ENCODE measurements at regions not wholly inside any gene's neighbourhood (a gene's known extent, or its start where the extent isn't known, plus 50 kb on each side); places are given as distances from the start of the nearest gene placed in this dataset.

DNA sequence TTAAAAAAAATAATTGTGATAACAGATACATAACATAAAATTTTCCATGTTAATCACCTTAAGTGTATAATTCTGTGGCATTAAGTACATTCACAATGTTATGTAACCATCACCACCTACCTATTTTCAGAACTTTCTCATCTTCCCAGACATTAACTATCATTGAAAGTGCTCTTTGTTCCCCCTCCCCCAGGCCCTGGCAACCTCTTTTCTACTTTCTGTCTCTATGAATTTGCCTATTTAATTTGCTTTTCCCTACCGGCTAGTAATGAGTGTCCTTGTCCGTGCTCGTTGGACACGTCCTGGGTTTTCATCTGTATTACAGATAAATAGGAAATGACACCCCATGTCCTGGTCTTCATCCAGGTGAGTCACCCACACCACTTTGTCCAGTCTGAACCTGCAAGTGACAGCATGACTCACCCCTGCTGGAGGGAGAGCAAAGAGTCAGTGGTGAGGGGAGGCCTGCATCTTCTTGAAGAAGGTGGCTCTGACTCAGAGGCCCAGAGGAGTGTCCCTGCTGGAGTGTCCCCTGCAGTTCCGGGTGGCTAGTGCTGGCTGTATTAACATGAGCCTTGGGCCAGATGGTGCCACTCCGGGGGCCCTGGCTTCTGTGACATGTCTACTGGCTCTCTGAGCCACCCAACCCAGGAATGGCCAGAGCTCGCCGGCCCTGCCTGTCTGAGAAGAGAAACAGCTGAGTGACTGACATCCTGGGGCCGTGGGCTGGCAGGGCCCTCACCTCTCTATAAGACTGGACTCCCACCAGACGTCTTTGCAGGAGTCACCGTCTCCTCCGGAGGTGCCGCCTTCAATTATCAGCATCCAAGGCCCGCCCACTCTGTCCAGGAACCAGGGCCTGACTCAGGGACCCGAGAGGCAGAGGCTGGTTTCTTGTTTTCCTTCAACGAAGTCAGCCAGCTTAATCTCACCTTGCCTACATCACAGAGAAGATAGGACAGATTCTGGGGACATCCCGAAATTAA, 503.2 kb upstream of the MKI67 start:
- DNase-seq, result no peak

DNA sequence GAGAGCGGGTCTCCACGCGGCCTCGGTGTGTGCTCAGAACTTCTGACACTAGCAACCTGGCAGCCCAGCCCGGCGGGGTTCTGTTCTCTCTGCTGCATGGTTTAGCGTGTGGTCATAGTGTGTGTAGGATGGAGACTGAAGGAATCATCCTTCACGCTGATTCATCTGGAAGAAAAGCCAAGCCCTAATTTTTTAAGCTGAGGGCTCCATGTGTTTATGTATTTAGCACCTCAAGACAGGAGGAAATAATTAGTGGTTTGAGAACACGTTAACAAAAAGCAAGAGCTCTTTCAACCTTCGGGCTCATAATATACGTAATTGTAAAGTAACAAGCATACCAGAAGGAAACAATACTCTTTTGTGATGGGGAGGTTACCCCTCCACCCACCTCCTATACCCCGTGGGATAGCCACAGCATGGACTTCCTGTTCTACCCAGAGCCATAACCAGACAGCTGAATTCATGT, 504.6 kb upstream of the MKI67 start:
- no peak for DNase-seq

DNA sequence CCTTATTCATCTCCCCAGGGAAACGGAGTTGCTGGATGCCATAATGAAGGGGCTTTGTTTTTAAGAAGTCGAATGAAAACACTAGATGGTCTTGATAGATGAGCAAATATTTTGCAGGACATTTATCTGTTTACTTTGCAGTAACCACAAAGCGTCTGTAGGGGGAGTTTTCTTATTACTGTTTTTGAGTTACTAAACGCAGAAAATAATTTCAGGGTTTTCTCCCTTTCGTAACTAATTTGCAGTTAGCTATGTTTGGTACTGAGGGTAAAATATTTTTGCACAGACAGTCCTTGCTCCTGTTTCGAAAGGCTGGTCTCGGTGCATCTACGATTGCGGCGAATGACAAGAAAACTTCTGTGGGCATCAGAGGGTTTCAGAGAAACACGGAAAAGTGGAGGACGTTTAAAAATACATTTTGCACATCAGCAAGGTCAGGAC, 505.6 kb upstream of the MKI67 start:
- no peak for DNase-seq

DNA sequence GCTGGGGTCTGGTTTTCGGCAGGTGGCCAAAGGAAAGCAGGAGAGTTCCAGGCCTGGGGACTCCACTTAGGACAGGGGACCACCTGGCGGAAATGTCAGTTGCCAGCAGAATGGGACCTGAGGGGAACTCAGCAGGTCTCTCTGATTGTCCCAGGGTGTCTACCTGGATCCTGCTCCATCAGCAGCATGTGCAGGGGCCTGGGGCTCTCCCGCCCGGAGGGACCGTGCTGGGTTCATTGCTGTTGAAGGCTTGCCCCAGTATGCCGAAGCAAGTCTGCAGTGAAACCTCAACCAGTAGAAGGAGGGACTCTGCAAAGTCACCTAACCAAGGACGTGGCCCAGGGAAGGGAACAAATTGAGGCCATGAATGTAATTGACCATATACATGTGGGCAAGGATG, 506.5 kb upstream of the MKI67 start:
- no peak for DNase-seq

DNA sequence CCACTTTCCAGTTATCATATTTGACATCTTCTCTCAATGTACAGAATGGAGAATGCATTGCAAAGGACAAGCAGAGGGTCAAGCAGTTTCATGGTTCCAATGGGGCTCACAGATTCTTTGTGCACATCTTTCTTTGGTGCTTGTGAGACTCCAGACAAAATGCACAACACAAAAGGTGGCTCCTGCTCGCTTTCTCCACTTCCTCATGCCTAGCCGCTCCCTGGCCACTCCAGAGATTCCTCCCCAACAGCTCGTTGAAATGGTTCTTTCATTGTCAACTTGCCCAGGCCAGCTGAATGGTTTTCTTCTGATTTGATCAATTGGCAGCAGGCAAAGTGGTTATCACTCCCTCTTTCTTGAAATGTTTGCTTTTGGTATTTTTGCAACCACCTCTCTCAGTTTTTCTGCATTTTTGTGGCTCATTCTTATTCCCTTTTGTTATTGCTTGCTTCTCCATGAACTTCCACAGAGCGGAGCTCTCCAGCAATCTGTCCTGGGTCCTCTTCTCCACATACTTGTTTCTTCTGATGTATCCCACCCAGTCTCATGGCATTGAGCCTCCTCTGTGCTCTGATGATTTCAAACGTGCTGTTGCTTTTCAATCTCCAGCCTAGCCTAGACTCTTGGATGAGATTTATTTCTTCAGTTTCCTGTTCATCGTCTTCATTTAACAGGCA, 507.8 kb upstream of the MKI67 start:
- DNase-seq, result no peak

DNA sequence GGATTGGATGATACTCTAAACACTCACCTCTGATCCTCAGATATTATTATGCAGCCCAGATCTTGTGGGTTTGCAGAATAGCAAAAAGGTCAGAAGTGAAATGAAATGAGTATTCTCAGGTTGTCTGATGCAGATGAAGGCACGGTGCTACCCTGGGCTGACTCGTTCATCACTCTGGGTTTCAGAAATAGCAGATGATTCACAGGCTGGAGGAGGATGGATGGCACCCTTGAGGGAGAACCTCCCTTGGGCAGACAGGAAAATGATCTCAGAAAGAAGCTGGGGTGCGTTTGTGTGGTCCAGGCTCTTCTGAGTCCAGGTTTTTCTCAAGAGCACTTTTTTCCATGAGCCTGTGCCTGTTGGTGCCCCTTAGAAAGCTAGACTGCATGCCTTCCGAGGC, 515.8 kb upstream of the MKI67 start:
- DNase-seq, result no peak

DNA sequence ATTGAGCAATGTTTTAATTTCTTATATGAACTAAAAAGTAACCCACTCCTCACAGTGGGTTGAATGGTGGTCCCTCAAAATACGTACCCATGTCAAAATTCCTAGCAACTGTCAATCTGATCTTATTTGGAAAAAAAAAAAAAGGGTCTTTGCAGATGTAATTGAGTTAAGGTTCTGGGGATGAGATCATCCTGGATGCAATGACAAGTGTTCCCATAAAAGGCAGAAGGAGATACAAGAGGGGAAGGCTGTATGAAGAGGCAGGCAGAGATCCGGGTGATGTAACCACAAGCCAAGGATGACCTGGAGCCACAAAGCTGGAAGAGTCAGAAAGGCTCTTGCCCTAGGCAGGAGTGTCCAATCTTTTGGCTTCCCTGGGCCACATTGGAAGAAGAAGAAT, 516.3 kb upstream of the MKI67 start:
- DNase-seq, result no peak

DNA sequence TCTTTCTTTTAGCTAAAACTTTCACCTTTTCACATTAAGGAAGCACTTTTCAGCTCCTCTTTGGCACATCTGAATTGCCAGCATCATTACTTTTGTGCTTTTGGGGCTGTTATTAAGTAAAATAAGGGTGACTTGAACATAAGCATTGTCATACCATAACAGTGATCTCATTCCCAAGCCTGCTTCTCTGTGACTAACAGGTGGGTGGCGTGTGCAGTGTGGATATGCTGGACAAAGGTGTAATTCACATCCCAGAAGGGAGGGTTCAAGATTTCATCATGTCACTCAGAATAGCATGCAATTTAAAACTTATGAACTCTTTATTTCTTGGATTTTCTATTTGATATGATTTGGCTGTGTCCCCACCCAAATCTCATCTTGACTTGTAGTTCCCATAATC, 517.4 kb upstream of the MKI67 start:
- no peak for DNase-seq

DNA sequence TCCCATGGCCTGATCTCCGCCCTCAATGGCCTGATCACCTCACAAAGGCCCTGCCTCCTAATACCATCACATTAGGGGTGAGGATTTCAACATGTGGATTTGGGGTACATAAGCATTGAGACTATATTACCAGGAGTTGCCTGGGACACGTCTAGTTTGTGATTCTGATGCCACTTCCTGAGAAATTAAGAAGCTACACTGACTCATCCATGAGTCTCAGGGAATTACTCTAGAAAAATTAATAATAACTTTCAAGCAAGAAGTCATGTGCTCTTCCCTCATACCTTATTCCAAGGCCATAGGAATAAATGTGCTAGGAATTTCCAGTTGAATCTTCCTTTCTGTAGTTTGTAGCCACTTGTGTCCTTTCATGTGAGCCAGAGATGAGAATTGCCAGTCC, 519.3 kb upstream of the MKI67 start:
- no peak for DNase-seq

DNA sequence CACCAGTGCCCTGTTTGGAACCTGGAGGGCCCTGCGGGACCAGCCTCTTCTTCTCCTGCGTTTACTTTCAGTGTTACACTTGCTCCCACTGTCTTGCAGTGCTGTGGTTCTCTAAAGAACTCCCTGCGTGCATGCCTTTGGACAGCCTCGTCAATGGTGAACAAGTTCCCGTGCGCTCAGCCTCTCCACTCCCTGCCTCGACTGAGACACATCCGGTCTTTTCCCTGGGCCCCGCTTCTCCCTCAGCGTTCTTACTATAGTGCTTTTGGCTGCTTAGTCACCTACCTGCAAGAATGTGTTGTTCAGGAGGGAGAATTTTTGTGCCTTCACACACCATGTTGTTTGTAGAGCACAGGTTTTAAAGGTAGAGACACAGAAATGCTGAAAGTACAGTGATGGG, 520.7 kb upstream of the MKI67 start:
- no peak for DNase-seq

DNA sequence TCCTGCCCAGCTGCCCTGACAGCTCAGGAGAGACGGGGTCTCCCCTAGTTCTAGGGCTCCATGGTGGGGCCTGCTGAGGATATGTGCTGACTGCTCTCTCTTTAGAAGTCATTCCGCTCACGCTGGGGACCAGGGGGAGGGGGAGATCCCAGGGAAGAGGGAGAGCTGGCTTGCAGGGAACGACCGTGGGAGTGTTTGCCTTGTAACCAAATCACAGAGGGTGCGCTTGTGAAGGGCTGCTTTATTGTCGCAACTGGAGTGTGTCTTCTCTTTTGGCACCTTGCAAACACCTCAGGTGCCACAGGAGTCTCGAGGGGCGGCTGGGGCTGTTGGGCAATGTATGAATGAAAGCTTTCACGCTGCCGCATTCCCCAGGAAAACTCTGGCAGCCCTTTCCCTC, 531.3 kb upstream of the MKI67 start:
- no peak for DNase-seq

DNA sequence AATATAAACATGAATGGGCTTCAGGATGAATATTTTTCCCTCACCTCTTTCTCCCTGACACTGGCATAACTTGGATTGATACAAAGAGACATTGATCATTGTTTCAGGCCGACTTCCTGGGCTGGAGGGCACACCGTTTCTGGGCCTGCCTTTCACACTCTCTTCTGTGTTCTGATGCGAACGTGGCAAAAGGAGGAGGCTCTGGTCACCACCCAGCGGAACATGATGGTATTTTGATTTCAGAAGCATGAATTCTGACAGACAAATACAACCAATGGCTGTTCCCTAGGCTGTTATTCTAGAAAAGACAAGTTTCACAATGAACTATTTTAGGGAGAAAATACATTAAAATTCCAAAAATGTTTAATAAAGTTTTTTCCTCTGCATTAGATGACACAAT, 534.5 kb upstream of the MKI67 start:
- DNase-seq, result no peak

DNA sequence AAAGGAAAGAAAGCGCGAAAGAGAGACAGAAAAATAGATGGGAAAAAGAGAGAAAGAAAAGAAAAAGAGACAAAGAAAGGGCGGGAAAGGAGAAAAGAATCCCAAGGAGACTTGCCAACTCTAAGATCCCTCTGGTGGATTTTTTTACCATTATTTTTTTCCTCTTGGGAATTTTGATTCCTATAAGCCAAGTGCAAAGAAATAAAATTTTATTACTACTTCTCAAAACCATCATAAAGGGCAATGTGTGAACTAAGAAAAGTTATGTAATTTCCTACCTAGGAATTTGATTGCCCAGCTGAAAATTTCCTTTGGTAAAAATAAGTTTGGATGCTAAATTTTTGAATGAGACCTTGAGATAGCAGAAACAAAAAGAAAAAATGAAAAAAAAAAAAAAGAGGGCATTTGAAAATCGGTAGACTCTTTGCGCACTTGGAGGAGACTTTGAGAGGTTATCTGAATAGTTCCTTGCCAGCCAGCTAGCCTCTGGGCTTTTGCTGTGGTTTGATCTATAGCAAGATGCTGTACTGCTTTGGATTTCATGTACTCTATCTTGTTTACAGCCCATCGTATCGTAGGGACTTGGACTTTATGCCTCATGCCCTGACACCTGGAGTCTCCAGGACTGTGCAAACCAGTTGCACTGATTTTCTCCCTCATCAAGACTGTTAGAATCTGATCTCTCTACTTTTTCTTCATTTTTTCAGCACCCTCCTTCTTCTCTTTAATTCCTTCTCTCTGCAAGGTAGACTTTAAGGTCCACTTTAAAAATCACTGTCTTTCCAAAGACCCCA, 535.4 kb upstream of the MKI67 start:
- DNase-seq, result no peak

DNA sequence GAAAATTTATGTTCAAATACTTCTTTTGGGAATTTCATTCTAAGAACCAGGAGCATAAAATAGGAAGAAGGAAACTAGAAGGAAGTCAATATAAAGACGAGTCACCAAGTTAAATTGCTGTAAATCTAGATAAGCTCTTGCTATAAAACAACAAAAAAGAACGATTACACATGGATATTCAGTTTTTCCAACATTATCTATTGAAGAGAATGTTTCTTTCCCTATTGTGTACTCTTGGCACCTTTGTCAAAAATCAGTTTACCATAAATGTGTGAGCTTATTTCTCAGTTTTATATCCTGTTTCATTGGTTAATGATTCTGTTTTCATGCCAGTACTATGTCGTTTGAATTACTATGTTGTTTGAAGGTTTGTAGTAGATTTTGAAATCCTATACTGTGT, 536.3 kb upstream of the MKI67 start:
- DNase-seq, result no peak

DNA sequence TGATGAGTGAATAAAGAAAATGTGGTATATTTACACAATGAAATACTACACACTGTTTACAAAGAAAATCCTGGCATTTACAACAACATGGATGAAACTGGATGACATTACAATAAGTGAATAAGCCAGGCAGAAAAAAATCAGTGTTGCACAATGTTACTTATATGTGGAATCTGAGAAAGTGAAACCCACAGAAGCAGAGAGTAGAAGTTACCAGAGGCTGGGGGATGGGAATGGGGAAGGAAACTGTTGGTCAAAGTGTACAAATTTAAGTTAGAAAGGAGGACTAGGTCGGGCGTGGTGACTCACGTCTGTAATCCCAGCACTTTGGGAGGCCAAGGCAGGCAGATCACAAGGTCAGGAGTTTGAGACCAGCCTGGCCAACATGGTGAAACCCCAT, 538.5 kb upstream of the MKI67 start:
- no peak for DNase-seq

DNA sequence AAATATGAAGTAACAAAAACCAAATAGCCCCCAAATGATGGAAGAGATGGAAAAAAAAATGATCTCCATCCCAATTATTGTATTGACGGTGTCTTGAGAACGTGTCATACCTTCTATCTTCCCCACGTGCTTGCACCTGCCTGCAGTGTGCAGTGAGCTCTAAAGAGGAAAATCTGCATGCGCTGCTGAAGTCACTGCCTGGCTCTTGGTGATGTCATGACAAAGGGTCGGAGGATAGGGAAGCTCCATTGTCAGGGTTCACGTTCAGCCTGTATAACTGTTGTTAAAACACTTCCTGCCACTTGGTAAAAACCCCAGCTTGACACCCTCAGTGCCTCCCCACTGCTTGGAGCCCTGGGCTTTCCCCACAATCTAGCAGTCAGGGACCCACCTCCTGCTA, 549.2 kb upstream of the MKI67 start:
- no peak for DNase-seq

DNA sequence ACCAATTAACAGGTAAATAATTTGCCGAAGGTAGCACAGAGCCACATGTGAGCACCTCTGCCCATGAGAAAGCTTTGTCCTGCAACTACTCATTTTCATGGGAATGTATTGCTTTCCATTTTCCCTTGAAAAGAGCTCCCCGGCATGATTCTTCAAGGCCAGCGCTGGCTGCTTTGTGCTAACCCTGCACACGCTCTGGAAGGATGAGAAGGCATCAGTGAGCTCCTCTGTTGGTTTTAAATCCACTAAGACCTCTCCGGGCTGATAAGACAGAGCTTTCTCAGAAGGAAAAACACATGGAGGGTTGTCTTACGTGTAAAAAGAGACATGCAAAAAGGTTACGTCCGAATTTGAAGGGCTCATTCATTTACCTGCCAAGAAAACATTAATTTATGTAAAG, 553.9 kb upstream of the MKI67 start:
- no peak for DNase-seq

DNA sequence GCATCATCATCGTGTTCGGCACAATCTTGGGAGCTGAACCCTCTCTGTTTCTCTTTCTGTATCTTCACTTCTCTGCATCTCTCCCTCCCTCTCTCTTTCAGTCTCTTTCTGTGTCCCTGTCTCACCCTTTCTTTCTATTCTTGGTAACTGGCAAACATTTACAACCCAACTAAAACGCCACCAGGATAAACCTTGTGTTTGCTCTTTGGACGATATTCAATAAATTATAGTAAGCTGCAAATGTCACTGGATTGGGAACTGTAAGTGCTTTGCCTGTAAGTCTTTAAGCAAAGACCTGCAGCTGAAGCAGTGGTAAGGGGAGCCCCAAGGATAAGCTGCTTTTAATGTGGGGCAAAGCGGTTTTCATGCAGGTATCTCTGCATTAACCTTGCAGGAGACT, 558.0 kb upstream of the MKI67 start:
- DNase-seq, result no peak

DNA sequence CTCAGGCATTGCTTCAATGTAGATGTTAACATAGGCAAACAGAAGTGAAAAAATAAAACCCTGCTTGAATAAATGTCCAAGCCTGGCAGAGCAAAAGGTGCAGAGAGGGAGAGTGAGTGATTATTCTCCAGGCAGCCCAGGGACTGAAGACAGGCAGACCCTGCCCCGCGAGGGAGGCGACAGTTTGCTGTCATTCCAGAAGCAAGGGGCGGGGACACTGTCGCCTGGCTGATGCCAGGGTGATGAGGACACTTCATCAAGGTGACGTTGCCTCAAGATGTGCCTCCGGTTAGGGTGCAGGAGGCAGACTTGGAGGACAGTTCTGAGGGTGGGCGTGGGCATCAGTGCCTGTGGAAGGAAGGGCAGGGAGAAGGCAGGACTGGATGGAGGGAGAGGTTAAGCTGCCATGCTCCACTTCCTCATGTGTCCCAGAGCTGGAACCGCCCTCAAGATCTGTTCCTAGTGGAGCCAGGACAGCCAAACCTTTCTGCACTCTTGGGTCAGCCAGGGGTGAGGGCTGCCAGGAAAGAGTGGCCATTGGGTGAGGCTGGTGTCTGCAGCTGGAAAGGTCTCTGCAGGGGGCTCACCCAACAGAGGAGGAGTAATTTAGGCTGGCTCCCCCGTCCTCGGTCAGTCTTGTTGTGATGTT, 560.5 kb upstream of the MKI67 start:
- no peak for DNase-seq

DNA sequence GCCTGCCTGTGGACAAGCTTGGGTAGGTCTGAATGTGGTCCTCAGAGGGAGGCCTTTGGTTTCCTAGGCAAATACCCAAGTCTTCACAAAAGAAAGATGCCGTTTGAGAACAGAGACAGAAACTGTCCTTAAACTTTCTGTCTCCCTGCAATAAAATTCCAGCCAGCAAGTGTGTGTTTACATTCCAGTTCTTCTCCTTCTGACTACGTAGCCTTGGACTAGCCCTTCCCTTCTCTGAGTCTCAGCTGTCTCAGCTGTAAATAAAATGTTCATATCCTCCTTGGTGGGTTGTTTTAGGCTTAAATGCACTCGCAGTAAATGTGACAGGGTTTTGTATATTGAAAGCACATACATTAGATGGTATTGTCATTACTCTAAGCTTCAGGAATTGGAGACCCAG, 561.2 kb upstream of the MKI67 start:
- DNase-seq, result no peak

DNA sequence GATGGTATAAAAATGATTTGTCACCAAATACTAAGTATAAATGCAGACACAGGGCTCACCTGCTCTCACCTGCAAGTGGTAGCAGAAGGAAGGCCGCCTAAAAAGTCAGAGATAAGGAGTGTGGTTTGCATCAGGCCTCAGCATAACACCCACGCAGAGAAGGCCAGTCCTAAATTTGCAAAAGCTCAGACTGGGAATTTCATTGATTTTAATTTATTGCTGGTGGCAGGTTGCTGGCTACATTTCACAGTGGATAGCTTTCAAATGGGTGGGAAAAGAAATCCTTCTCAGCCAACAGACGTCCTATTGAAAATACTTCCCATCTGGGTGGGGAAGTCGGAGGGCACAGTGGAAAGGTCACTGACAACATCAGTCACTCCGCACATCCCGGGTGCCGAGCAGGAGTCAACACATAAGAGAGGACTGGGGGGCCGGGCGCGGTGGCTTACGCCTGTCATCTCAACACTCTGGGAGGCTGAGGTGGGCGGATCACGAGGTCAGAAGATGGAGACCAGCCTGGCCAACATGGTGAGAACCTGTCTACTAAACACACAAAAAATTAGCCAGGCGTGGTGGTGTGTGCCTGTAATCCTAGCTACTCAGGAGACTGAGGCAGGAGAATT, 561.8 kb upstream of the MKI67 start:
- no peak for DNase-seq

DNA sequence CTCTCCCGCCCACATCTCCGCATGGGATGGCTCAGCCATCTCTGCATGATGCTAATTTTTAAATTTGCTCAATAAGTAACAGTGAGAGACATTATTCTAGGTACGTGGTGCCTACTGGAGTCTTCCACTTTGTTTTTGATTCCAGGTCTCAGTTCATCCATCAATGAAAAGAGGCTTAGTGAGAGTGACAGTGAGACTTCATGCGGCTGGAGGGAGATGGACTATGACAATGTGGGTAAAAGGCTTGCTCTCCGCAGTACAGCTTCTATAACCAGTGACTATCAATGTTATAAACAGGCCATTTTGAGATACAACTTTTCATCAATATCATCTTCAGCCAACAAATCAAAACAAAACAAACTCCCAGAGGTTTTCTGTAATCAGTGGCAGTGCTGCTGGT, 563.4 kb upstream of the MKI67 start:
- no peak for DNase-seq
